Activated CD8-positive, alpha-beta memory T cell treated with anti-CD3 and anti-CD28 coated beads, Interleukin-2, amount 50 U/mL, for 4 hours (primary cell): ENCODE measurements at regions not wholly inside any gene's neighbourhood (a gene's known extent, or its start where the extent isn't known, plus 50 kb on each side); places are given as distances from the start of the nearest gene placed in this dataset.

Source experiments
- DNase-seq: peaks from one replicate; pipeline ENCODE4 v3.0.0-alpha.2; 2020

DNA sequence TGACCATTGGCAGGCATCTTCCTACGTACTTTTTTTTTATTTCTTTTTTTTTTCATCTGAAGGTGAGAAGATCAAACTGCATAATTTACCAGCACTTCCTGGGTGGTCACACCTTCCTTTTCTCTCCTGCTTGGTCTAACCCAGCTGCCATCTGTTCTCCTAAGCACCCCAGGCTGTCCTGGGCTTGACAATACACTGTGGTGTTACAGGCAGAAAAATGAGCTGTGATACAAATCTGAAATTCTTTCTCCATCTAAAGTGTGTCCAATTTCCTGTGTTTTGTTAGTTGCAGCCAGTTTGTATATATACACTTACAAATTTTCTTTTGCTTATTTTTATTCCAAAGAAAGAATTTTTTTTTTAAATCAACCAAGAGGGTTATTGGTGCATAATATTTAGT lies 786.0 kb upstream of the ZEB2 start:
- DNase-seq, result no peak

DNA sequence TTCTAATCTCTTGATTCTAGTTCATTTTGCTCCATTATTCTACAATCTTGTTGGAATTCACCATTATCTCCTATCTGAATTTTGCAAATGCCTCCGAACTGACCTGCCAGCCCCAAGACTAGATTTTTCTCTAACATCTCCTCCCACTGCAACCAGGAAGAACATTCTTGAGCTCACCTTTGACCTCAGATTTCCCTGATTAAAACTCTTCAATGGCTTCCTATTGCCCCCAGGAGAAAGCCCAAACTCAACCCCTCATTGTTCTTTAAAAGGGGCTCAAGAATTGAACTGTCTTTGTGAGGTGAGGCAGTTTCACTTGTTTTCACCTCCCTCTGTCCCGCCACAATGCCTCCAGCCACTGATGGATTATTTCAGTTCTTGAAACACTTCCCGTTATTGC lies 784.6 kb upstream of the ZEB2 start:
- no peak for DNase-seq

- DNase-seq, result no peak
Measured at GRCh38 chr2:145303536-145303935, 783.6 kb upstream of the ZEB2 start.

DNA sequence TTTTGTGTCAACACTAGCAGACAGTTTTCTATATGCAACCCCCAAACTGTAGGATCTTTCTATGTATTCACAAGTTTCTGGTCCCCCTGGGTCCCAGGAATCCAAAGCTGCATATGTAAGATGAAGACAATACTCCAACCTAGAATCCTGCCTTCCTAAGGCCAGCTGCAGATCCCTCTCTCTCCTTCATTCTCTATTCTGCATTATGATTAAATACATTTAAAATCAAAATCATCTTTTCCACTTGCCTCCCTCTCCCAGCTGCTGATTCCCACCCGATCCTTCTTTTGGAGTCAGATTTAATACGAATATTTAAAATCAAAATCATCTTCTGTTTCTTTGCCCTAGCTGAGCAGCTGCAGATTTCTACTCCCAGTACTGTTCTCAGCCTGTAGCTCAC lies 783.0 kb upstream of the ZEB2 start:
- DNase-seq, result no peak

DNA sequence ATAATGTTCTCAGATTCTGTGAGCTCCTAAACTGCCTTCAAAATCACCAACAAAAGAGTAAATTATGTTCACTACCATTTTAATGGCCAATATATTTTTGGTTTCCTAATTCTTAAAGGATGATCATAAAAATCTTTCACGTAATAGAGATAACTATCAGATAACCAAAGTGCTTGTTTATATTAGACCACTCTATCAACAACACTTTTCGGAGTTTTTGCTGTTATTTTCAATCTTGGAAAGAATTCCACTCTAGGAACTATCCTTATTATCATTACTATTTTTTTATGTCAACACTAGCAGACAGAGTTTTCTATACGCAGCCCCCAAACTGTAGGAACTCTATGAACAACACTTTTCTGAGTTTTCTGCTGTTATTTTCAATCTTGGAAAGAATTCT lies 782.5 kb upstream of the ZEB2 start:
- no peak for DNase-seq

GRCh38 chr2:145299368-145299767 lies 779.4 kb upstream of the ZEB2 start:
- no peak for DNase-seq

GRCh38 chr2:145292166-145292565 lies 772.2 kb upstream of the ZEB2 start:
- DNase-seq, result no peak

DNA sequence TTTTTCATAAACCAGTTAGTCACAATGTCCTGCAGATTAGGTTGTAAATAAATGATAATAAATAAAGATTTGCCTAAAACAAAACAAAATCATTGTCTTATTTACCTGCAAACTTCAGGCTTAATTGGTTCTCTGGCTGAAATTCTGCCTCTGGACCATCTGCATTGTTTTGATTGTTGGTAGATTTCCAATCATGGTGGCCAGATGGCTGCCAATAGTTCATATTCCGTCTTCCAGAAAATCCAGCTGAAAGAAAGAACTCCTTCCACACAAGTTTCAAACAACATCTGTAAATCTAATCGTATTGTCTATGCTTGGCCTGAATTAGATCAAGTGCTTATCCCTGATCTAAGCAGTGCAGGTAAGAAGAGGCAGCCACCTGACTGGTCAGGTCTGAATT lies 771.1 kb upstream of the ZEB2 start:
- DNase-seq, result no peak

DNA sequence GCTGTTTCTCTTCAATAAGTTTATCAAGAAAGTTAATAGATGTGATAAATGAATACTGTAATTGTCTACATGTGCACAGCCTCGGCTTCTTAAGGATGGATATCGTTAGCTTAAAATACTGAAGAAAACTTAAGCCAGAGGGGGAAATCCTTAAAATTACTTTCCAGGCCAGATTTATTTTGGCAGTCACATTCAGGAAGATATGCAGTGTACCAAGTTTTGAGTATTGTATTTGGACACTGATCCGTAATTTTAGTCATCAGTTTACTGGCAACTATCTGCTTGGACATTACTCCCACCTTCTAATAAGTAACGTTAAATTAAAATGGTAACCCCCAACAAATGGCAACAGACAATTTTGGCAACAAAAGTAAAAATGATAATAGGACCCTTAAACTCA lies 770.0 kb upstream of the ZEB2 start:
- DNase-seq, result no peak

- no peak for DNase-seq
Measured at GRCh38 chr2:145288650-145289496, 769.0 kb upstream of the ZEB2 start.

DNA sequence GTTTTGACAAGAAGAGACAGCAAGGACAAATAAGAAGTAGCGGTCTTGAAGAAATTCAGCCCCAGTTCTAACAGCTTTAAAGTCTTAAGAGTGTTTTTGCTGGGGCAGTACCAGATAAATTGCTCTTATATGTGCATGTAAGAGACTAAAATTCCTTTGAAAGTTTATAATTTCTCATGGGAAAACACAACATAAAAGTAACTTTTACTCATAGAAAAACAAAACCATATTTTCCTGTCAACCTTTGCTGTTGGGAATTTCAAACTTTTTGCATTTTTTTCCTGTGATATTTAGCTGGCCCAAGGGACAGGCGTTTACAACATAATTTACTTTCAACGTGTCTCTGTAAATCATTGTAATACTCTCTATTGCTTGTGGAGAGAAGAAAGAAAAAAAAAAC lies 767.8 kb upstream of the ZEB2 start:
- no peak for DNase-seq

GRCh38 chr2:145286716-145287275 lies 766.9 kb upstream of the ZEB2 start:
- no peak for DNase-seq

- no peak for DNase-seq
Measured at GRCh38 chr2:145284551-145284950, 764.6 kb upstream of the ZEB2 start.

GRCh38 chr2:145283131-145283530 lies 763.2 kb upstream of the ZEB2 start:
- DNase-seq, result no peak

DNA sequence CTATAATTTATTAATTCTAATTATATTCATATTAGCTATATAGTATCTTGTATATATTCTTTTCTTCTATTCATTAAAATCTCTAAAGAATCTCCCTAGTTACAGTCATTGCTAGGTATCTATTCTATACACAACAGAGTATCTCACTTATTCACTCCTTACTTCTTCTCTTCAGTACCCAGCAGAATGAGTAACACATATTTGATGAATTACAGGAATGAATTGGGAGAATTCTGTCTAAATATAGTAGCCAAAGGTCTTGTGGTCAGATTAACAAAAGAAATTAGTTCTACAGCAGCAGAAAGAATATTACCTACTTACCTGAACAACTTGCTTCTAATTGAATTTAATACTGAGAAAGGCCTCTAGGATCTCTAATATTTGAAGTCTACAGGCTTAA lies 758.0 kb upstream of the ZEB2 start:
- DNase-seq, result no peak

DNA sequence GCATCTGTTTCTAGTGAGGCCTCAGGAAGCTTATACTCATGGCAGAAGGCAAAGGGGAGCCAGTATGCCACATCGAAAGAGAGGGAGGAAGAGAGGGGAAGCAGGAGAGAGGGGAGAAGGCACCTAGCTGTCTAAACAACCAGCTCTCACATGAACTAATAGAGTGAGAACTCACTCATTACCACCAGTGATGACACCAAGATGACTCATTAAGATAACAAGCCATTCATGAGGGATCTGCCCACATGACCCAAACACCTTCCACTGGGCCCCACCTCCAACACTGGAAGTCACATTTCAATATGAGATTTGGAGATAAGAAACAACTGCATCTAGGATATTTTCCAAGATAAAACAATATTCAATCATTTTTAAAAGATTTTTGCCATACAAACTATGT lies 753.9 kb upstream of the ZEB2 start:
- no peak for DNase-seq

DNA sequence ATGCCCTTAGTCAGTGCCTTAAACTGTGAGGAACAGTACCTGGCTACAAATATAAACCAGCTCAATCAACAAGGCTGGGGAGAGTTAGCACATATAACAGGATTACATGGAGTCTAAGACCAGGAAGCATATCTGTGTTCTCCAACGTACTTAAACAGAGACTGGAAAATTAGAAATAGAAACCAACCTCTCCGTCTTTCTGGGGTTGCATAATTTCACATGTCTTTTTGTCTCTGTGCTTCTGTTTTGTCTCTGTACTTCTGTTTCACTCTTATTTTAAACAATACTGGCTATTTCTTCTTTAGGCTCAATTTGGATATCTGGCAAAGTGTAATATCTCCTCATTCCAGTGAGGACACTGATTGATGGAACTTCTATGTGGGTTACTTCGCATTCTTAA lies 749.0 kb upstream of the ZEB2 start:
- no peak for DNase-seq

DNA sequence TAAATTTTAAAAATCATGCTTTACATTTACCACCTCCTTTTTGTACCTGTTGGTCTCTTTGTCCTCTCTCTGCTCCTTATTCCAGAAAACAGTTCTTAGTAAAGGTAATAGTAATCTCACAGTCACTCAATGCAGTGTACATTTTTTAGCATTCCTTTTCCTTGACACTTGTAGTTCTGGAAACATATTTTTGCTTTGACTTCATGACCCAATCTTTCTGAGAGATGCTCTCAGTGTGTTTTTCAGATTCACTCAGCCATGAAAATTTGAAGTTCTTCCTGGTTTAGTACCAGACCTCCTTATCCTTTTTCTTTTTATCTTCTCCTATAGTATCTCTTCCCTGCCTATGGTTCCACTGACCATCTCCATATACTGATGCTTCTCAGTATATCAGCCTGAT lies 747.5 kb upstream of the ZEB2 start:
- DNase-seq, result no peak

GRCh38 chr2:145265244-145265643 lies 745.3 kb upstream of the ZEB2 start:
- no peak for DNase-seq

DNA sequence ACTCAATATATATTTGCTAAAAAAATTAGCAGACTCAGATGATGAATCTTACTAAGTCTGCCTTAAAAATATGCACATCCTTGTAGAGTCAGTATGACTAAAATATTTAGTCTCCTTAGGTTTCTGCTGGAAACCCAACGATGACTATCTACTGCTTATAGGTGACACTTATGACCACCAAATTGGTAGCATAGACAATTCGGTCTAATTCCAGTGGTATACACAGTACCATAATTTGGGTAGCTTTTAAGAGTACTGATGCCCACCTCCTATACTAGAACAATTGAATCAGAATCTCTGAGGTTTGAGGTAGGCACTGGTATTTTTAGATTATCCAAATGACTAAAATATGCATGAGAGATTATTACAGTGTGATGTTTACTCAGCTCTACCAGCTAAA lies 740.8 kb upstream of the ZEB2 start:
- no peak for DNase-seq

DNA sequence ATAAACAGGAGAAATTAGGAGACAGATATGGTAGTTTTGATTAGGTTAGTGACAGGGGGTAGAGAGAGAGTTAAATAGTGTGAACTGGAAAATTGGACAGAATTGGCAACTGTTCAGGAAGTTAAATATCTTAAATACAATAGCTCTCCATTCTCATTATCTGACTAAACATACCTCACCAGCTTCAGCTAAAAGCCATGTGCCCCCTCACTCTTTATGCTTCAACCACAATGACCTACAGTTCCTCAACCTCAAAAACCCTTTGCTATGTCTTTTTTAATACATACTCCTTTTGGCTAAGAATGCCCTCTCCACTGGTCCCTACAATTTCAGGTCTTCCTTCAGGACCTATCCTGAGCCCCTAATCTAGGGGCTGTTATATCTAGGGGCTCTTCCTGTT lies 740.2 kb upstream of the ZEB2 start:
- DNase-seq, result no peak

- no peak for DNase-seq
Measured at GRCh38 chr2:145258903-145259579, 739.1 kb upstream of the ZEB2 start.

GRCh38 chr2:145257931-145258330 lies 738.0 kb upstream of the ZEB2 start:
- DNase-seq, result no peak

DNA sequence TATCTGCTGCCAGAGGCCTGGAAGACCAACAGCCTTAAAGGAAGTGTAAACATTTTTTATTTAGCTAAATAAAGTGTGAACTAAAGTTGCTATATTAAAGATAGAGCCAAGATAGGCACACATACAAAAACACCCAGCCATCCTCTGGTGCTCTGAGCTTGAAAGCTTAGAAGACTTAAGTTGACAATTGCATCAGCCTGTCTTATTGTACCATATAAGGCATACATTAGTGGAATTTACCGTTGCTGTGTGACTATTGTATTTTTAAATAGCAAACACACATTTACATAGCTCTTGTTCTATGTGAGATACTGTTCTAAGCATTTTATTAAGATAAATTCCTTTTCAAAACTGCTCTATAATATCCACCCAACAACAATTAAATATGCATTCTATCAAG lies 736.6 kb upstream of the ZEB2 start:
- no peak for DNase-seq
